HCT116 (cell line): ENCODE measurements at regions not wholly inside any gene's neighbourhood (a gene's known extent, or its start where the extent isn't known, plus 50 kb on each side); places are given as distances from the start of the nearest gene placed in this dataset.

Source experiments
- ATAC-seq: fragments of 200-7000 bp; cut with Tn5 transposase; 2 replicates; pipeline ENCODE4 v1.9.1; 2020; ENCODE audit warnings: mild to moderate bottlenecking, moderate library complexity
- BruUV-seq: library from RNA; stranded (reverse); fragments of 400-500 nt; replicated peaks from 2 replicates; lab custom pipeline; 2021; lab: Mats Ljungman, UMichigan
- CTCF ChIA-PET: fragments of 300-600 bp; sonication (Branson Sonifier 250); formaldehyde crosslinking; loops from one replicate; lab custom pipeline; 2021; ENCODE audit warnings: antibody characterized with exemption; lab: Charles Lee
- POLR2A ChIA-PET: fragments of 300-600, 350-600 bp; sonication (Branson Sonifier 250); formaldehyde crosslinking; loops from one replicate; lab custom pipeline; 2021; ENCODE audit warnings: antibody characterized with exemption; lab: Charles Lee
- RAD21 ChIA-PET, 2 experiments: fragments of 300-600 bp; sonication (Branson Sonifier 250); formaldehyde crosslinking; loops; one replicate each; lab custom pipeline; 2023; ENCODE audit warnings: low total read pairs in 2 of 2; ENCODE audit not compliant: uncharacterized antibody in 2 of 2, unreplicated experiment in 2 of 2, low non-redundant PET in 1 of 2; lab: Charles Lee
- DNase-seq: peaks from one replicate; pipeline ENCODE4 v3.0.0-alpha.2; 2010; ENCODE audit warnings: low read depth, low spot score
- H2AFZ ChIP-seq: fragments of 200-600 bp; shearing (Covaris generic), sonication (generic); 2 replicates; pipeline ENCODE4 v1.6.1; 2017; ENCODE audit warnings: low read depth, mixed run types, mixed read lengths, antibody characterized with exemption, low read length; ENCODE audit not compliant: poor library complexity, severe bottlenecking
- H3K27ac ChIP-seq: 2 replicates; pipeline ENCODE4 v1.5.1; 2012; ENCODE audit warnings: low read depth, low read length
- H3K27me3 ChIP-seq: fragments of 200-600 bp; sonication (generic); 2 replicates; pipeline ENCODE4 v1.6.1; 2016; ENCODE audit warnings: mixed run types, low read length, mixed read lengths; ENCODE audit not compliant: insufficient read depth
- H3K36me3 ChIP-seq, 2 experiments: fragments of 200-500 bp in 1 of 2; fragments of 200-600 bp in 1 of 2; sonication (Bioruptor generic) in 1 of 2; sonication (generic) in 1 of 2; 2 replicates each; pipeline versions ENCODE4 v1.5.1 to v1.6.1; 2014 to 2016; ENCODE audit warnings: low read length in 2 of 2, inconsistent platforms in 1 of 2, mixed read lengths in 1 of 2, mixed run types in 1 of 2; ENCODE audit not compliant: insufficient read depth in 2 of 2, control insufficient read depth in 1 of 2
- H3K4me1 ChIP-seq, 2 experiments: fragments of 200-600 bp in 1 of 2; sonication (generic) in 1 of 2; 2 replicates each; pipeline versions ENCODE4 v1.5.1 to v1.6.1; 2012 to 2017; ENCODE audit warnings: low read length in 2 of 2, inconsistent platforms in 1 of 2, mild to moderate bottlenecking in 1 of 2, mixed read lengths in 1 of 2, mixed run types in 1 of 2, moderate library complexity in 1 of 2; ENCODE audit not compliant: insufficient read depth in 2 of 2, control insufficient read depth in 1 of 2
- H3K4me2 ChIP-seq: fragments of 200-600 bp; sonication (generic); 2 replicates; pipeline ENCODE4 v1.6.1; 2017; ENCODE audit warnings: mixed run types, low read length, mixed read lengths
- H3K4me3 ChIP-seq, 2 experiments: fragments of 200-600 bp in 1 of 2; sonication (generic) in 1 of 2; replicated peaks in 1 of 2; 2 replicates each; pipeline ENCODE4 v1.5.1; 2011 to 2016; ENCODE audit warnings: low read length in 2 of 2, control low read depth in 1 of 2, low read depth in 1 of 2, mild to moderate bottlenecking in 1 of 2, mixed read lengths in 1 of 2, mixed run types in 1 of 2
- H3K79me2 ChIP-seq: fragments of 200-600 bp; sonication (generic); 2 replicates; pipeline ENCODE4 v1.6.1; 2017; ENCODE audit warnings: mild to moderate bottlenecking, mixed run types, low read length, moderate library complexity, mixed read lengths; ENCODE audit not compliant: insufficient read depth
- H3K9ac ChIP-seq: fragments of 200-600 bp; sonication (generic); 2 replicates; pipeline ENCODE4 v1.6.1; 2016; ENCODE audit warnings: low read length, mixed read lengths
- H3K9me2 ChIP-seq: fragments of 200-600 bp; sonication (generic), shearing (Covaris generic); 2 replicates; pipeline ENCODE4 v1.6.1; 2017; ENCODE audit warnings: mixed run types, mild to moderate bottlenecking, moderate library complexity; ENCODE audit not compliant: insufficient read depth
- H3K9me3 ChIP-seq, 2 experiments: fragments of 200-500 bp in 1 of 2; fragments of 200-600 bp in 1 of 2; sonication (Bioruptor generic) in 1 of 2; sonication (generic) in 1 of 2; 2 replicates each; pipeline ENCODE4 v1.6.1; 2014 to 2017; ENCODE audit warnings: low read length in 2 of 2, mixed read lengths in 2 of 2, inconsistent platforms in 1 of 2, low read depth in 1 of 2, mild to moderate bottlenecking in 1 of 2, mixed run types in 1 of 2, moderate library complexity in 1 of 2; ENCODE audit not compliant: control insufficient read depth in 1 of 2, insufficient read depth in 1 of 2
- H4K20me1 ChIP-seq: fragments of 200-600 bp; sonication (generic), shearing (Covaris generic); 2 replicates; pipeline ENCODE4 v1.6.1; 2017; ENCODE audit warnings: mixed run types, mild to moderate bottlenecking, moderate library complexity; ENCODE audit not compliant: insufficient read depth
- ATF3 ChIP-seq: IDR thresholded peaks from 2 replicates; pipeline ENCODE4 v1.6.1; 2012
- CTCF ChIP-seq, 3 experiments: fragments of 200-600 bp in 1 of 3; sonication (generic) in 1 of 3; IDR thresholded peaks in 2 of 3; conservative IDR thresholded peaks in 1 of 3; 2 replicates each; pipeline ENCODE4 v1.5.1; 2012 to 2017; ENCODE audit warnings: low read depth in 2 of 3, low read length in 2 of 3, antibody characterized with exemption in 1 of 3, borderline replicate concordance in 1 of 3, control low read depth in 1 of 3, mild to moderate bottlenecking in 1 of 3, mixed read lengths in 1 of 3, mixed run types in 1 of 3, moderate library complexity in 1 of 3; ENCODE audit not compliant: insufficient read depth in 1 of 3
- EZH2 ChIP-seq: fragments of 200-600 bp; sonication (generic); IDR thresholded peaks from 2 replicates; pipeline ENCODE4 v1.6.1; 2017; ENCODE audit warnings: antibody characterized with exemption, mixed run types
- EZH2phosphoT487 ChIP-seq: fragments of 200-600 bp; IDR thresholded peaks from 2 replicates; pipeline ENCODE4 v1.6.1; 2018; ENCODE audit warnings: antibody characterized with exemption, borderline replicate concordance
- FOSL1 ChIP-seq: IDR thresholded peaks from 2 replicates; pipeline ENCODE4 v1.6.1; 2012; ENCODE audit warnings: low read depth
- POLR2AphosphoS5 ChIP-seq: IDR thresholded peaks from 2 replicates; pipeline ENCODE4 v1.6.1; 2011; ENCODE audit warnings: mild to moderate bottlenecking, low read depth, low read length, moderate library complexity
- SP1 ChIP-seq: IDR thresholded peaks from 2 replicates; pipeline ENCODE4 v1.6.1; 2012; ENCODE audit warnings: low read depth
- YY1 ChIP-seq: IDR thresholded peaks from 2 replicates; pipeline ENCODE4 v1.6.1; 2011; ENCODE audit warnings: low read length, low read depth, moderate library complexity, mild to moderate bottlenecking; ENCODE audit not compliant: insufficient replicate concordance; ENCODE audit errors: extremely low read depth
- ZFX ChIP-seq: fragments of 450-650 bp; IDR thresholded peaks from 2 replicates; pipeline ENCODE4 v1.6.1; 2017
- intact Hi-C: fragments of 100-400 bp; cut with micrococcal nuclease; formaldehyde crosslinking; loops from 2 replicates; pipeline ENCODE4 v1.10.0; 2022

DNA sequence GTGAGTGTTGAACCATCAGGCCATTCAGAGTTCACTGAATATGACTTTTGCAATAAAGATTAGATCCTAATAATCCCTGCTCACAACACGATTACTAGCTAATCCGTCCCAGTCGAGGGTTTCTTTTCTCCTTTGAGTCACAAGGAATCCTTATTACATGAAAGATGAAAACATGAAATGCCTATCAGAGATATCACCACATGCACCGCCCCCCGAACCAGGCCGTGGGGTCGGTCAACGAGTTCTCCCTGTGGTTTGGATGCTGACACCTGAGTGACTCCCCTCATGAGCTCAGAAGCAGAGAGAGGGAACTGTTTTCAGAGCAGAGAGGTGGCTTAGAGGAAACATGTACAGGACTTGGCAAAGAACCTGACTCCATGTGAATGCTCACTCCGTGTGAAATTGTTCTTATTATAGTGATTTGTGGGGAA lies 263.3 kb downstream of the ETS1 start:
- no peak overlapping the region for H3K4me3 ChIP-seq
- TF ChIP-seq POLR2AphosphoS5 (no peak), SP1 (no peak), EZH2 (no peak), FOSL1 (no peak), CTCF (IDR thresholded peaks at IDR 0.05 in 2 of 3, conservative IDR thresholded peaks at IDR 0.05 in 1 of 3; ENCODE audit: borderline replicate concordance in 1 of 3, insufficient read depth in 1 of 3, low read depth in 2 of 3, low read length in 2 of 3) (no peak), ZFX (no peak), ATF3 (no peak), EZH2phosphoT487 (no peak), YY1 (no peak)
- POLR2A ChIA-PET: no interaction called here
- BruUV-seq: no TSS peak
- RAD21 ChIA-PET: no interaction called here
- H3K9ac ChIP-seq: no peak overlapping the region
- H4K20me1 ChIP-seq: no peaks in the 10 kb centered on the region
- intact Hi-C loops: no loop called here
- H3K9me3 ChIP-seq: no peaks in the 10 kb centered on the region
- H3K27me3 ChIP-seq: peaks cover 42% of the 10 kb centered on the region
- H3K27ac ChIP-seq: no peak overlapping the region
- H3K4me1 ChIP-seq: no peaks in the 10 kb centered on the region
- no peak for DNase-seq
- no peaks in the 10 kb centered on the region for H3K9me2 ChIP-seq
- H3K36me3 ChIP-seq: no peaks in the 10 kb centered on the region
- no peak overlapping the region for H3K4me2 ChIP-seq
- H3K79me2 ChIP-seq: no peaks in the 10 kb centered on the region
- ATAC-seq: no peak
- CTCF ChIA-PET: interaction anchor here (1.2 to 1.4 kb wide), 2 partner anchors 10 to 13 kb away, joined by 3 read pairs; no protein-coding TSS in a partner anchor
- H2AFZ ChIP-seq: no peak overlapping the region
